ENCODE measurements at regions not wholly inside any gene's neighbourhood (a gene's known extent, or its start where the extent isn't known, plus 50 kb on each side); places are given as distances from the start of the nearest gene placed in this dataset.

DNA sequence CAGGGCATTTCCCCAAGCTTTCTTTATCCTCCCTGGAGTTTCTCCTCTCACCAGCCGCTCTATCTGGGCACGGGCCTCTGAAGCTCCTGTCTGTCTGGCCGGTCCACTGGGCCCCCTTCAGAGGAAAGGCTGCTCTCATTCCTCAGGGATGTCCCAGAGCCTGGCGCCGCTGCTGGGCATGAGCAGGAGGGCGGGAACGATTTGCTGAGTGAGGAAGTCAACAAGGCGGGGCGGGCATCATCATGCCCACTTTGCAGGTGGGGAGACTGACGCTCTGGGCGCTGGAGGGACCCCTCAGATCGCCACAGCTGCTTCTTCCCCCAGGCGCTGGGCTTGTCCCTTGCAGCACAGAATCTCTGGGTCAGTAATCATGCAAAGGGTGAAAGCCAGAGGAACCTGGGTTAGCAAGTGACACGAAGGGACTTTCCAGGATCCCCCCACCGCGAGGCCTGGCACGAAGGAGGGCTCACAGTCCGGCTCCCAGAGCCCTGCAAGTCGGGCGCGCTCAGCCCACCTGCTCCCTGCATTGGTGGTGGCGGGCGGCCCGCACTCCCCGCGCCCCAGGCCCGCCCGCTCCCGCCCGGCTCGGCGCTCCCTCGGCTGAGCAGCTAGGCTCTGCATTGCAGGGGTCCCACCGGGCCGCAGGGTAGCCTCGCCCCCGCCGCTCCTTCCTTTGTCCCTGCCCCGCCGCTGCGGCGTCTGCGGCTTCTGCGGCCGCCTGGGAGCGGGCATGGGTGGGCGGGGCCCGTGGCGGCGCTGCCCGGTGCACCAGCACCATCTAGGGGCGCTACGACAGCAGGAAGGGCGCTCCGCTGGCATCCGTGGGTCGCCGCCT is 157.8 kb downstream of the CYRIA start:
- DNase-seq (ENCODE audit: extremely low read depth, low read depth), result no peak
- TF ChIP-seq, protein P1, sequence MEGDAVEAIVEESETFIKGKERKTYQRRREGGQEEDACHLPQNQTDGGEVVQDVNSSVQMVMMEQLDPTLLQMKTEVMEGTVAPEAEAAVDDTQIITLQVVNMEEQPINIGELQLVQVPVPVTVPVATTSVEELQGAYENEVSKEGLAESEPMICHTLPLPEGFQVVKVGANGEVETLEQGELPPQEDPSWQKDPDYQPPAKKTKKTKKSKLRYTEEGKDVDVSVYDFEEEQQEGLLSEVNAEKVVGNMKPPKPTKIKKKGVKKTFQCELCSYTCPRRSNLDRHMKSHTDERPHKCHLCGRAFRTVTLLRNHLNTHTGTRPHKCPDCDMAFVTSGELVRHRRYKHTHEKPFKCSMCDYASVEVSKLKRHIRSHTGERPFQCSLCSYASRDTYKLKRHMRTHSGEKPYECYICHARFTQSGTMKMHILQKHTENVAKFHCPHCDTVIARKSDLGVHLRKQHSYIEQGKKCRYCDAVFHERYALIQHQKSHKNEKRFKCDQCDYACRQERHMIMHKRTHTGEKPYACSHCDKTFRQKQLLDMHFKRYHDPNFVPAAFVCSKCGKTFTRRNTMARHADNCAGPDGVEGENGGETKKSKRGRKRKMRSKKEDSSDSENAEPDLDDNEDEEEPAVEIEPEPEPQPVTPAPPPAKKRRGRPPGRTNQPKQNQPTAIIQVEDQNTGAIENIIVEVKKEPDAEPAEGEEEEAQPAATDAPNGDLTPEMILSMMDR (IDR thresholded peaks at IDR 0.05; ENCODE audit: low read depth, low read length), result peak; percentile 31

DNA sequence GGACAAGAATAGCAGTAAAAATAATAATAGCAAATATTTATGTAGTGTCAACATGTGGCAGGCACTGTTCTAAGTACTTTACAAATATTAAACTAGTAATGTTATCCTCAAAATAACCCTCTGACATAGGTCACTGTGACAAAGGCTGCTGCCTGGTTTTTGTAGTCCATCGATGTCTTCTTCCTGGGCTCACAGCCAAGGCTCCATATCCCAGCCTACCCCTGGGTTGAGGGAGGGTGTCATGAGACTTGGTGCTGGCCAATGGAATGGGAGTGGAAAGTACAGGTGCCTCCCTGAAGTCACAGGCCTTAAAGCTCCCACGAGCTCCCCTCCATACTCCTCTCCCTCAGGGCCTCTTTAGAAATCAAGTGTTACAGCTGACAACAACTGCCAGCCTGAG is 159.3 kb downstream of the CYRIA start:
- no peak for DNase-seq (ENCODE audit: extremely low read depth, low read depth)
- TF ChIP-seq, protein P1 (IDR thresholded peaks at IDR 0.05; ENCODE audit: low read depth, low read length), result no peak

DNA sequence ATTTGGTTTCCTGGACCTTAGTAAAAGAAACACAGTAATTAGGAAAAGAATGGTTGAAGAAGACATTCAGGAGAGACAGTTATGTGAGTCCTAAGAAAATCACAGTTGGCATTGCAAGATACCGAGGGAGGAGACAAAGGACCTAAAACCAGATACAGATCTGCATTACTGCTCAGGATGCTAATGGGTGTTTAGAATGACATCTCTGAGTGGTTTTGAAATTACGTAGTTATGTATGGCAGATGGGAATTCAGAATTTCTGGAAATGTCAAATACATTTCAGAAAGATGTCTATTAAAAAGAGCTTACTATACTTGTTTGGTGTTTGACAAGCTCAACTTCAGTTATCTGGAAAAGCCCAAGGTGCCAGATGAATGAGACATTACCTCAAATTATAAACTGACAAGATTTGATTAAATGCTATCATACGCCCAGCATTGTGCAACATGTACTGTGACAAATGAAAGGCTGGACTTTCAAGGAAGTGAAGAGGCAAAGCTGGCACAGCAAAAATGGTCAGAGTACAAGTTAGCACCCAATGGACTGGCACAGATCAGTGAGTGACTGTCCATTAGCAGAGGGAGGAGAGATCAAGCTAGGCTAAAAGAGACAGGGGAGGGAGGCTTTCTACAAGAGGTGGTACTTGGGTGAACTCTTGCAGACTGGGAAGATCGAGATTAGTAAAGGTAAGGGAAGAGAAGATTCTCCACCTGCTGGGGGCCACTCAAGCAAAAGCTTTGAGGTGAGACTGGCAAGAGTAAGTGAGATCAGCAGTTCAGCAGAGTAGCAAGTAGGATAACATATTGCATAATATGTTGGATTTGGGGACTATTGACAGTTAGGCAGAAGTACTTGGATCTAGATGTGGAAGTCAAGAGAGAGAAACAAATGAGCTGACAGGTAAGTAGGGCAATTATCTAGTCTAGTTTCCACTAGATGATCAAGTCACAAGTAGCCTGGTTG is 168.9 kb downstream of the CYRIA start:
- DNase-seq (ENCODE audit: extremely low read depth, low read depth), result no peak
- TF ChIP-seq, protein P1 (IDR thresholded peaks at IDR 0.05; ENCODE audit: low read depth, low read length), result no peak

DNA sequence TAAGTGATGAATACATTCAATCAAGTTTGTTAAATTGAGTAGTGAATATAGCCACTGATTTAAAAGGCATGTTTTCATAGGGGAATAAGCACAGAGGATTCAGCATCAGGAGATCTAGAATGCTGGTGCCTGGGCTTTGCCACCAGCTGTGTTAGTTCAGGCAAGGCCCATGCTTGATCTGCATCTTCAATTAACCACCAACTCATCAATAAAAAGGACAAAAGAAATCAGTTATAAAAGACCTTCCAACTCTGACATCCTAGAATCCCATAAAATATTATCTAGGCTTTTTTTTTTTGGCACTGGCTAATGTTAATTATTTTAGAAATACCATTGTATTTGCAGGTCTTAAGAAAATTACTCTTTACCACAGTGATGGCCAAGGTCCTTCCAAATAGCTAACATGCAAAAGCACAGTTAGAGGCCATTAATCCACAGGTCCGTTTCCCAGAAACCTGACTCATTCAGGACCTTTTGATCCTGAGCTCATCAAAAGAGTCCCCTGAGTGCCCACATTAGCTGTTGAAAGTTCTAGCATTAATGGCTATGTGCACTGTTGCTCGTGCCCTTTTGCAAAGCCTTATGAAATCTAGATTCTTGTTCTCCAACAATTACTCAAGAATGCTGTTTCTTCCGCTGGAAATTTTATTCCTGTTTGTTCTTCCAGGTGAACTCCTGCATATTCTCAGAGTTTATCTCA is 170.0 kb downstream of the CYRIA start:
- TF ChIP-seq, protein P1 (IDR thresholded peaks at IDR 0.05; ENCODE audit: low read depth, low read length), result no peak
- no peak for DNase-seq (ENCODE audit: extremely low read depth, low read depth)

DNA sequence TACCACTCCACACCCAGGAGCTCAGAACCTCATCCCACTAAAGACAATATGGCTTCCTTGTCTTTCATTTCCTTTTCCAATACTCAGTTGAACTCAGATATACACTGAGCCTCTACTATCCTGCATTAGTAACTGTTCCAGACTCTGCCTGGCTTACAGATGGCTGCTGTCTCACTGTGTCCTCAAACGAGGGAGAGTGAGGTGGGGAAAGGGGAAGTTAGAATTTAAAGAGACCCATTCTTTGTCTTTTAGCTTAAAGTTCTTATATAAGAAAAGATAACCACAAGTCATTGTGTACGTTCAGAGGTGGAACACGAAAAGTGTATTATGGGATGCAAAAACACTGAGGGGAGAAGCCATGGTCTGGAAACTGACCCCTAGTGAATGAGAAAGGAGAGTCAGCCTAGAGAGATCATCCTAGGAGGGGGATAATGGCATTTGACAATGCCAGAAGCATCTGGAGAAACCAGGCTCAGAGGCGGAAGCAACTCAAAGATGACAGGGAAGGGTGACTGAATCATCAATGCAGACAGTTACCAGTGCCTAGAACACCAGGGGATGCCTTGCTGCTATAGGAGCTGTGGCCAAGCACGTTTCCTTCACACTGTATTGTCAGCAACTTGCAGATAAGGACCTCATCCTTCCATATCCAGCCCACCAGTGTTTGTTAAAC is 170.7 kb downstream of the CYRIA start:
- no peak for DNase-seq (ENCODE audit: extremely low read depth, low read depth)
- TF ChIP-seq, protein P1 (IDR thresholded peaks at IDR 0.05; ENCODE audit: low read depth, low read length), result no peak

DNA sequence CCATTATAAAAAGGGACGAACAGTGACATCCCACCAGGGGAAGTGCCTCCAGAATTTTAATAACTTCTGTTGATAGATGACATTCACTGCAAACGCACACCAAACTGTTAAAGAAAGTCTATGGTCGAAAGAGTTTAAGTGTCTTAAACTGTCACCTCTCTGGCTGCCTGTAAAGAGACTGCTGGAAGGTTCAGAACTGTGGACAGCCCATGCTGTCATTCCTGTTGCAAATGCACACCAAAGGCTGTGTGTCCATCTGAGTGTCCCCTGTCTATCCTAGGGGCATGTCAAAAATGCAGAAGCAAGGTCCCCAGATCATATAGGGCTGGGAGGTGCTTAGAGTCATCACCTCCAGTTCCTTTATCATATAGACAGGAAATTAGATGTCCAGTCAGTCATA is 171.8 kb downstream of the CYRIA start:
- TF ChIP-seq, protein P1 (IDR thresholded peaks at IDR 0.05; ENCODE audit: low read depth, low read length), result no peak
- no peak for DNase-seq (ENCODE audit: extremely low read depth, low read depth)
